NCI-H748 (cell line): ENCODE measurements at regions not wholly inside any gene's neighbourhood (a gene's known extent, or its start where the extent isn't known, plus 50 kb on each side); places are given as distances from the start of the nearest gene placed in this dataset.
"Not testable (repeated sequence)": the region's sequence is repeated elsewhere in the genome, so short reads cannot be mapped to it uniquely, and the experiment has no call there.

Experiments
- DNase-seq: peaks from one replicate; lab custom pipeline; 2025; ENCODE audit not compliant: unreplicated experiment; lab: John Stamatoyannopoulos, UW

DNA sequence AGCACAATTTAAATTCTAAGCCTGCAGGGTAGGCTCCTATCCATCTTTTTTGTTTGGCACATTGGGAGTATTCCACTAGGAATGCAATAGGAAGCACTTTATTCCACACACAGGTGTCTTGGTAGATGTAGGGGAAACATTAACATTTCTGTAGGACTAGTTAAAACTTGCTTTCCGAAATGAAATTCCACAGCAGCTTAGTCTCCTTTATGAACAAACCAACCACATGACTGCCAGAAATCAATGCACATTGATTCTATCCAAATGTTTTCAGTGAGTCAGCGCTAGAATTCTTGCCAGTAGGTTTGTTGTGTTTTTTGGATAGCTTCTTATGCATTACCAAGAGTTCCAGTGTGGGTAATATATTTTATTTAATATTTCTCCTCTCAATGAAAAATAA is 207.9 kb upstream of the CSNK1A1L start:
- DNase-seq = no peak

DNA sequence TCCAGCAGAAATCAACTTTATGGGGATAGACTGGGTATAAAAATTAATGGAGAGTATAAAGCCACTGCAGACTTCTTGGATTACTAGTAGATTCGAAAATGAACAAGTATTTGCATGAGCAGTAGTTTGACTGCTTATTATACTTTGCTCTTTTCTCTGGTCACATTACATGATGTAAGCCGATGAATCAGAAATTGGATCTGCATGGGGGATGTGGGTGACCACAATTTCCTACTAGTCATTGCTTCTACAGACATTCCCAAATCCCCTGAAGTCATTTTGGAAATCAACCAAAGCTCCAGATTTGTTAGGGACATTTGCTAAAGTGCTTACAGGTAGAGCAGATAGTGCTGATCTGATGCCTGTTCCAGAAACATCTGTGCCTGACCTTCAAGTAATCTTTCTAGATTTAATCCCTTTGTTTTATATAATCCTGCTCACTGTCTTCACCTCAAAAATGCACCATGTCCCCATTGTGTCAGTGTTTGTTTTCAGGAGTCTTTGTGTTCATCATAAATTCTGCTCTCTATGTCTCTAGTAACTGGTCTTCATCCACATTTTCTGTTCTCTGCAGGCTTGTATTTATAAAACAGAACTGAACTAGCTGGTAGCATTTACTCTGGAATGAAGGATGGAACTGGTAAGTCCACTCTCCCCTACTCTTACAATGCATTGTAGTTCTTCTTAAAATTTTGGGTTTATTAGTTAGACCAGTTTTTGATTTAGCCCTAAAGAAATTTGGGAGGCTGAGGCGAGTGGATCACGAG is 201.5 kb upstream of the CSNK1A1L start:
- no peak for DNase-seq

DNA sequence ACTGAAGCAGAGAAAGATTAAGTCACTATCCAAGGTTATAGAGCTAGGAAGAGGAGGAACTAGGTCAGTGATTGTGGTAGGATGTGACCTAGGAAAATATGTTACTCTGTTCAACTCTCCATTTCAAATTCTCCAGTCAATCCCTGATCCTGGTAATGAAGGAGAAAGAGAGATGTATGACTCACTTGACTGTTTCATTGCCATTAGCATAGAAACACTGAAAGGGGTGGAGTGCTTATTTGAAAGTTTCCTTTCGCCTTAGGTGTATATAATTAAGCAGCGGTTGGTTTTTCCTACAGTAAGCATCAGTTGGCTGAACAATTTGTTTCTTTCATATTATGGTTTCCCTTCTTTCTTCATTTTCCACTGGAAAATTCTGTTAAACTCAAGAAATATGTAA is 198.1 kb upstream of the CSNK1A1L start:
- no peak for DNase-seq

GRCh38 chr13:37302686-37303085 is 197.2 kb upstream of the CSNK1A1L start:
- no peak for DNase-seq

DNA sequence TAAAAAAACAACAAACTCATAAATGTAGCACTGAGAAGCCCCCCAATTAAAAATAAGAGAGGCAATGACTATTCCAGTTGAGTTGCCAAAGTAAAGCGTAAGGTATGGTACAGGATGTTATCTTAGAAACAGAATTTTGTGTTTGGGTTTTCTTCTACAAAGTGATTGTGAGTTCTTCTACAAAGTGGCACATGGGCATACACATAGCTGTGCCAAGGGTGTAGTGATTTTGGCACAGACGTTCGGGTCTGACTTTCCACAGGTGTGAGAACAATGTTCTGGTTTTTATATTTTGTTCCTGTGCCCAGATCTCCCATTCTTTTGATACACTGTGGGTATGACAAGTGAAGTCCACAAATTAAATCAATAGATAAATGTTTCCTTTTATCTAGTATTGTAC is 190.1 kb upstream of the CSNK1A1L start:
- no peak for DNase-seq

GRCh38 chr13:37295071-37295470 is 189.6 kb upstream of the CSNK1A1L start:
- no peak for DNase-seq

- no peak for DNase-seq
These were observed 189.0 kb upstream of the CSNK1A1L start for GRCh38 chr13:37294472-37294871.

- no peak for DNase-seq
These were observed 187.8 kb upstream of the CSNK1A1L start for GRCh38 chr13:37293295-37293694.

DNA sequence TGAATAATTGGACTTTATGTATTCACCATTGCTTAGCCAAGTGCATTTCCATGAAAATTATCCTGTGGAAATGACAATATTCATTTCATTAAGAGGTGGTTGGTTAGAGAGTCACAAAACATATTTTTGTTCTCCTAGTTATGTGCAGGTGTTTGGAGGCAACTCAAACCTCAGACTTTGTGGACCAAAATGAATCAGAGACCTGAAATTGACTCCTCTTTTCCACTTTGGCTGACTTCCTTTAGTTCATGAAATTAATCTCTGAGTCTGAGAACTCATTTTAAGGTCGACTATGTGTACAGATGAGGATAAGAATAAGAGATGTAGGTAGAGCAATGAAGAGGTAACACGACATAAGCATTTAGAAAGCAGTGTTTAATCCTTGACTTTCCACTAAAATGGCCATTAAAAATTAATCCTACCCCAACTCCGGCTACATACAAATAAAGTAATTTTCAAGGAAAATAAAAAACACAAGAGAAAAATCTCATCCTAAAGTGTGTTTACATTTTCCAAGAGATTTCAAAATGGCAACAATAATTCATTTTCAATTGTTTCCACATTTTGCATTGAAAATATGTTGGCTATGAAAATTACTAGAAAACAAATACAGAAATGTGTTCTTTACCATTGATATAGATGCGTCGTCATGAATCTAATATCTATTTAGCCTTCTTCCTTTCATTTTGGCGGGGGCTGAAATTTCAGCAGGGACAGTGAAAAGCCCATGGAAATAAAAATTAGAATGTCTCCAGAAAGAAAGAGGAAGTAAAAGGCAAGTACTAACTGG is 185.4 kb upstream of the CSNK1A1L start:
- DNase-seq = no peak

- no peak for DNase-seq
These were observed 183.9 kb upstream of the CSNK1A1L start for GRCh38 chr13:37289212-37289935.

DNA sequence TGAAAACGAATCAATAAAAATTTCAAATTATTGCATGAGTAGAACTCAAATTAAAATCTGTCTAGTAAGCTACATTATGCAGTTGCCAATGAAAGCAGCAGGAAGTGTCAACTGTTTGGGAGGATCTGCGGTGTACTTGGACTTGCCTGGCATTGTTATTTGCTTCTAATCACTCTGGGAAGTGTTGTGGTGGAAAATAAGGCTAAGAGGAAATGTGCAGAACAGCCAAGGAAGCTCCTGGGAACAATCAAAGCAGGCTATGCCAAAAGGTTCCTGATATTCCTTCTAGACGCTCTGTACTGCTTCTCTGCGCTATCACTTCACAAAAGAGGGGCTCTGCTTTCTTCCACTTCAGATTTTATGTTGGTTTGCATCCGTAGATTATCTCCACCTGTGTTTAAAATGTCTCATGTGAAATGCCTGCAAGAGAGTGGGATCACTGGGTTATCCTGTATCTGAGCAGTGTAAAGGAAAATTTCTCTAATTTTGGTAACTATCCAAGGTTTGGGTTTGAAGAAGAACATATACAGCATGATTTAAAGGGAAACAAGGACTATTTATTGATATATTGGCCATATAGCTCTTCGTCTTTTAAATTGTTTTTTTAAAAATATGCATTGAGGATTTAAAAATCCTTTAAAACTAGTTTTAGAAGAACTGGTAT is 182.7 kb upstream of the CSNK1A1L start:
- no peak for DNase-seq

GRCh38 chr13:37280231-37280630 is 174.8 kb upstream of the CSNK1A1L start:
- not testable (repeated sequence) for DNase-seq

GRCh38 chr13:37277435-37278144 is 172.1 kb upstream of the CSNK1A1L start:
- DNase-seq = no peak

DNA sequence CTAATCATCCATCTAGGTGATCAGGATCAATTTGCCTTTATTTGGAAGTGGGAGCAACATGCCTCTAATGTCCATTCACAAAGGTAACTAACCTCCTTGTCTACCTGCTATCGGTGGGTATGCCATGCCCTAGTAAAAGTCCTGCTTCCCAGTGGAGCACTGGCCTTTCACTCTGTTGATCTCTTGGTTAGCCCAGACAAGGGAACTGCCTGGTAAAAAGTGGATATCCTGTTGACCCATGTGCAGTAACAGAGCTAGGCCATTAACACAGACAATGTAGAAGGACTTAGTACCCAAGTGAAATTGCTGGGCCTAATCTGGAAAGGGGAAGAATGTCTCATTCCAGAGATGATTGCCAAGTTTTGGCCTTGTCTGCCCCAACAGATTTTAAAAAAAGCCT is 171.5 kb upstream of the CSNK1A1L start:
- no peak for DNase-seq

DNA sequence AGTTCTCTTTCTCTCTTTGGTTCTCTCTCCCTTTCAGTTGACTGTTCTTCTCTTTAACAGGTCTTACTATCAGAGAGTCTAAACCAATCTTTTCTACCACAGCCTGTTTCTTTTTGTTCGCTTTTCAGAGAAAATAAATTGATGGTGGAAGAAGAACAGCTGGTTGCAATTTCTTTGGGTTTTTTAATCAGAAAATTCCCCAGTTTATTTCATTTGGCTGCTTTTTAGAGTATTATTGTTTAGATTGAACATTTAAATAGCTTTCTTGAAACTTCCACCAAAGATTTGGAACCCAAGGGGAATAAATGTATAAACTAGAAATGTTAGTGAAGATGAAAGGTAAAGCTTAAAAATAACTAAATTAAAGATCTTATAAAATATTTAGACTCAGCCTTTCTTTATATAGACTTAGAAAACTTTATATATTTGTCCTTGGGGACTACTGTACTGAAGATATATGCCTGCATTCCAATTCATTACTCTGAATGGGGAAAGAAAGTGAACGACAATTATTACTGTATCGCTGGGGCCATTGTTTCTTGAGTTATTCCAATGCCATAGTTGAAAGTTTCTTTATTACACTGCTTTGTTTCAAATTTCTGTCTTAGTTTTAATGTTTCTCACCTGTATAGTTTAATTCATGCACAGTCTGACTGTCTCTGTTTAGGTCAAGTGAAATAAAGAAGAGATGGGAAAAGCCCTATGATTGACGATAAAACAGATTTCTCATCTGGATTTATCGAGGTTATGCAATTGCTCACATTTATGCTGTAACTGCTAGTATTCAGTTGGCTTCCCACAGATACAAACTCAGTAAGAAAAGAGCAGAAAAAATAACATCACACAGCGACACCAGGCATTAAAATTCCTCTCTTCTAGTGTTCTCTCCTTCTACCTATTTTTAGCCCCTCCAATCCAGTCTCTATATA is 169.4 kb upstream of the CSNK1A1L start:
- no peak for DNase-seq

DNA sequence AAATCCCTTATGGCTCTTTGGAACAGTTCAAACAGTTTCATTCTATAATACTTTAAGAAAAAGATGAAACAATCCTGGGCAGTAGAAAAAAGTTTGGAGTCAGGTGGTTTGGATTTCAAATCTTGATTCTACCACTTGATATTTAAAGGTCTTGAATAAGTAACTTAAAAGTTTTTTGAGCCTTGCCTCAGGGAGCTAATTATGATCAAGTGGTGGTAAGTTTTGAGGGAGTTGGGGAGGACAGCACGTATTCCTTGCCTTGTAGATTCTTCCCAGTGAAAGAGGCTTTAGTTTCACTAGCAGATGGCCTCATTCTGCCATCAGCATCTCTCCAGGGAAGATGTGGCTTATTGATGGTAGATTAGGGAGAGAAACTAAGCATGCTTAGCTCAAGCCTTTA is 168.4 kb upstream of the CSNK1A1L start:
- no peak for DNase-seq

- no peak for DNase-seq
These were observed 164.9 kb upstream of the CSNK1A1L start for GRCh38 chr13:37270226-37271001.

- DNase-seq = no peak
These were observed 158.4 kb upstream of the CSNK1A1L start for GRCh38 chr13:37263871-37264270.

DNA sequence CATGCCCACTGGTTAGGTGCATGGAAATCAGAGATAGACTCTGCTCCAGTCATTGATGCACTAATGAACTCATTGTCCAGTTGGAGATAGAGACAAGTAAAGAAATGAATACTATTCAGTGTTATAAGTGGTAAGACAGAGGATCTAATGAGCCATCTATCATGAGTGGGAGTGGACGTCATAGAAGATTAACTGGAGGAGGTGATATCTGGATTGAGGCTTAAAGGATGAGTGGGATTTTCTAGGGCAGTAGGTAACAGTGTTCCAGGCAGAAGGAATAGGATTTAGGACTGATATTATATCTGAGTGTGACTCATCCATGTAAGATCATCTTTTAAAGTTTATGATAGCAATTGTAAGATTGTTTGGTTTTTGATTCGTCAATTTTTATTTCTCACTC is 152.2 kb upstream of the CSNK1A1L start:
- DNase-seq = no peak
